ENCODE measurements at regions not wholly inside any gene's neighbourhood (a gene's known extent, or its start where the extent isn't known, plus 50 kb on each side); places are given as distances from the start of the nearest gene placed in this dataset.

- TF ChIP-seq IRF1 (CRISPR knock-in tag; IDR thresholded peaks at IDR 0.05), result no peak
- no peak for TF ChIP-seq CTCF (IDR thresholded peaks at IDR 0.05)
- no peak for TF ChIP-seq FOXP4 (CRISPR knock-in tag; IDR thresholded peaks at IDR 0.05)
- TF ChIP-seq ATF6 (CRISPR knock-in tag; IDR thresholded peaks at IDR 0.05), result no peak
- no peak for TF ChIP-seq KAT7 (CRISPR knock-in tag; IDR thresholded peaks at IDR 0.05; ENCODE audit: borderline replicate concordance)
Observed at GRCh38 chr6:169884158-169884557, 132.7 kb downstream of the ERMARD start.

Measured in WTC11 (cell line).